Anterior cingulate cortex (tissue), 58 donors: ENCODE measurements at regions not wholly inside any gene's neighbourhood (a gene's known extent, or its start where the extent isn't known, plus 50 kb on each side); places are given as distances from the start of the nearest gene placed in this dataset.
"Not testable (repeated sequence)": the region's sequence is repeated elsewhere in the genome, so short reads cannot be mapped to it uniquely, and the experiment has no call there.

Experiments
- DNase-seq, 58 donors: peaks; one replicate each; lab custom pipeline; 2025; lab: John Stamatoyannopoulos, UW

DNA sequence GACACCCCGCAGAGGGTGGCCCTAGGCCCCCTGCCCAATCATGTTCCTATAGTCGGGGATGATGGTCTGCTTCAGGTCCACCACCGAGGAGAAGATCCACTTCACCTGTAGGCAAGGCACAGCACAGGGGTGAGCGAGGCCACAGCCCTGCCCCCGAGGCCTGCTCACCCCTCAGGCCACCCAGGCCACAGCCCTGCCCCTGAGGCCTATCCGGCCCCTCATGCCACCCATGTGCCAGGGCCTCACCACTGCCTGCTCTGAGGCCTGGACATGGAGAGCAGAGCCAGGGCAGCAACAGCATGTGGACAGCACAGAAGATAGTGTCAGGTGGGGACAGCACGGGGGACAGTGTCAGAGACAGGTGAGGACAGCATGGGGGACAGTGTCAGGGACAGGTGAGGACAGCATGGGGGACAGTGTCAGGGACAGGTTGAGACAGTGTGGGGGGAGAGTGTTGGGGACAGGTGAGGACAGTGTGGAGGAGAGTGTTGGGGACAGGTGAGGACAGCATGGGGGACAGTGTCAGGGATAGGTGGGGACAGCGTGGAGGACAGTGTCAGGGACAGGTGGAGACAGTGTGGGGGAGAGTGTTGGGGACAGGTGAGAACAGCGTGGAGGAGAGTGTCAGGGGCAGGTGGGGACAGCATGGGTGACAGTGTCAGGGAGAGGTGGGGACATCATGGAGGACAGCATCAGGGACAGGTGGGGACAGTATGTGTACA, 239.7 kb downstream of the TMEM121 start:
- DNase-seq = no peak

DNA sequence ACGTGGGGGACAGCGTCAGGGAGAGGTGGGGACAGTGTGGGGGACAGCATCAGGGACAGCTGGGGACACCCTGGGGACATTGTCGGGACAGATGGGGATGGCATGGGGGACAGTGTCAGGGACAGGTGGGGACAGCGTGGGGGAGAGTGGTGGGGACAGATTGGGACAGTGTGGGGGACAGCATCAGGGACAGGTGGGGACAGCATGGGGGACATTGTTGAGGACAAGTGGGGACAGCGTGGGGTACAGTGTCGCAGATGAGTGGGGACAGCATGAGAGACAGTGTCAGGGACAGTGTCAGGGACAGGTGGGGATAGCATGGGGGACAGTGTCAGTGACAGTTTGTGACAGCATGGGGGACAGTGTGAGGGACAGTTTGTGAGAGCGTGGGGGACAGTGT, 240.9 kb downstream of the TMEM121 start:
- no peak for DNase-seq

- DNase-seq = not testable (repeated sequence)
Observed at GRCh38 chr14:105768039-105768438, 241.7 kb downstream of the TMEM121 start.

- not testable (repeated sequence) for DNase-seq
Observed at GRCh38 chr14:105769061-105769730, 242.8 kb downstream of the TMEM121 start.

GRCh38 chr14:105770619-105771216, 244.3 kb downstream of the TMEM121 start:
- not testable (repeated sequence) for DNase-seq

- DNase-seq = not testable (repeated sequence)
Observed at GRCh38 chr14:105771261-105772226, 245.2 kb downstream of the TMEM121 start.

DNA sequence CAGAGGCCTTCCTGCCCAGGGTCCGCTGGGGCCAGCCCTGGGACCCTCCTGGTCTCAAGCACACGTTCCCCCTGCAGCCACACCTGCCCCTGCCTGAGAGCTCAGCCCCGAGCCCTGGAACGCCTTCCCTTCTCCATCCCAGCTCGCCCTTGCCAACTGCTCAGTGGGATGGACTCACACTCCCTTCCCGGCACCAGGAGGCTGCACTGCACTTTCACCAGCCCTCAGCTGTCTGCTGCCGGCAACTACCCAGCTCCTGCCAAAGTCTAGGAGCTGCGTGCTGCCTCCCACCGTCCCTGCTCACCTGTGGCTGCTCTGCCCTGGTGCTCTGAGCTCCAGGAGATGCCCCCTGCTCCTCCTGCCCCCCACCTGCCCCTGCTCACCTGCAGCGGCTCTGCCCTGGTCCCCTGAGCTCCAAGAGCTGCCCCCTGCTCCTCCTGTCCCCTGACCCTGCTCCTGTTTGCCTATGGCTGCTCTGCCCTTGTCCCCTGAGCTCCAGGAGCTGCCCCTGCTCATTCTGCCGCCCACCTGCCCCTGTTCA, 246.4 kb downstream of the TMEM121 start:
- DNase-seq = not testable (repeated sequence)

- DNase-seq = no peak
Observed at GRCh38 chr14:105773584-105773983, 247.2 kb downstream of the TMEM121 start.

DNA sequence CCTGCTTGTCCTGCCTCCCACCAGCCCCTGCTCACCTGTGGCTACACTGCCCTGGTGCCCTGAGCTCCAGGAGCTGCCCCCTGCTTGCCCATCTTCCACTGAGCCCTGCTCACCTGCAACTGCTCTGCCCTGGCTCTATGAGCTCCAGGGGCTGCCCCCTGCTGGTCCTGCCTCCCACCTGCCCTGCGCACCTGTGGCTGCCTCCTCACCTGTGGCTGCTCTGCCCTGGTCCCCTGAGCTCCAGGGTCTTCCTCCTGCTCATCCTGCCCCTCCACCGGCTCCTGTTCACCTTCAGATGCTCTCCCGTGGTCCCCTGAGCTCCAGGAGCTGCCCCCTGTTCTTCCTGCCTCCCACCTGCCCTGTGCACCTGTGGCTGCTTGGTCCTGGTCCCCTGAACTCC, 247.6 kb downstream of the TMEM121 start:
- no peak for DNase-seq

GRCh38 chr14:105774585-105775348, 248.4 kb downstream of the TMEM121 start:
- not testable (repeated sequence) for DNase-seq

DNA sequence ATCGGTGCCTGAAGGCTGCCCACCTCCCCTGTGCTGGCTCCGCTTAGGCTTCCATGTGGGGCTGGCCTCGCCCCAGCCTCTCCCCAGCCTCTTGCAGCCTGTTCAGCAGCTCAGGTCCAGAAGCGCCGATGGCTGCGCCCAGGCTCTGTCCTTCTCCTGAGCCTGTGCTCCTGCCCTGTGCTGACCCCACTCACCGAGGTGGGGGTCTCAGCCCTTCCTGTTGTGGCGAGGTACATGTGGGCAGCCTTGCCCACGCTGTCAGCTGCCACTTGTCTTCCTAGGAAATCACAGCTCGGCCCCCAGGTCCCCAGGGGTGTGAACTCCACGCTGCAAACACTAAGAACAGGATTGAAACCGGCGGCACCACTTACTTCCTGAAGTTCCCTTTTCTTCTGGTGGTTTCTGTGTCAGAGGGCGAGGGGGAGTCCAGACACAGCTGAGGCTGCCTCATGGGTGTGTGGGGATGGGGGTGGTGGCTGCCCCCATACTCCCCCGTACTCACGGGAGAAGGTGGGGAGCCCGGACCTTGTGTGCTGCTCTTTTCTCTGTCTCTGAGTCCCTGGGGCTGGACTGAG, 249.1 kb downstream of the TMEM121 start:
- not testable (repeated sequence) for DNase-seq

DNA sequence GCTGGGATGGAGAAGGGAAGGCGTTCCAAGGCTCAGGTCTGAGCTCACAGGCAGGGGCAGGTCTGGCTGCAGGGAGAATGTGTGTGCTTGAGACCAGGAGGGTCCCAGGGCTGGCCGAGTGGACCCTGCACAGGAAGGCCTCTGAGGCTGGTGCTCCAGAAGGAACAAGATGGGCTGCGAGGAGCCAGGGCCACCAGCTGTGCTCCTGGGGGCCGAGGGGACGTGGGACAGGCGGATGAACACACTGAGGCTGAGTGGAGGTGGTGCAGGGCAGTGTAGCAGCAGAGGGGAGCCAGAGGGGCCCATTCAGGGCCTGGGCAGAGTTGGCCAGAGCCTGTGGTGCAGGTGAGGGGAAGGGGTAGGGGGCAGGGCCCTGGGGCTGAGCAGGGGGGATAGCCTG, 249.7 kb downstream of the TMEM121 start:
- DNase-seq = not testable (repeated sequence)

- no peak for DNase-seq
Observed at GRCh38 chr14:105776924-105777323, 250.5 kb downstream of the TMEM121 start.

- DNase-seq = no peak
Observed at GRCh38 chr14:105783707-105784106, 257.3 kb downstream of the TMEM121 start.

DNA sequence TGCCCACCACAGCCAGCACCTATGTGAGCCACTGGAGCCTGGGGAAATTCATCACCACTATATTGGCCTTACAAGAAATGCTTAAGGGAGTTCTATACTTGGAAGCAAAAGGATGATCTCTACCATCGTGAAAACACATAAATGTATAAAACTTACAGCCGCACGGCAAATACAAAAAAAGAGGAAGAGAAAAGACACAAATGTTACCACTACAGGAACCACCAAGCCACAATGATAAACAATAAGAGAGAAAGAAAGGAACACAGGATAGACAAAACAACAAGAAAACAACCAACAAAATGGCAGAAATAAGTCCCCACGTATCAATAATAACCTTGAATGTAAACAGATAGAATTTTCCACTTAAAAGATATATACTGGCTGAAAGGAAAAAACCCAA, 267.5 kb downstream of the TMEM121 start:
- DNase-seq = no peak

- no peak for DNase-seq
Observed at GRCh38 chr14:105797546-105797945, 271.2 kb downstream of the TMEM121 start.

DNA sequence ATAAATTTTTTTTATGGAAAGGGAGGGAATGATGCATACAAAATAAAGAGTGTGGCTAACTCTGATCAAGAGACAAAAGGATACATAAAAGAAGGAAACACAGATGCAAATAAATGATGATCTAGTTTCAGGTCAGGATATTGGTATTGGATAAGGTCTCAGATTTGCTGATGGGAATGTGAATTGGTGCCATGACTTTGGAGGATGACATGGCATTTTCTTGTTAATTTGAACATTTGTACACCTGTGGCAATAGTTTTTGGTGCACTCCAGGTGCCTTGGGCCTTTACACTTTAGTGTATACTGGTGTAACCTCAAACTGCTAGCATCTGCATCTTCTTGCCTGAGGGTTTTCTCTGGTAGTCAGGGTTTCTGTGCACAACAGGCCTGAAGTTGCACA, 279.3 kb downstream of the TMEM121 start:
- no peak for DNase-seq

GRCh38 chr14:105806568-105806967, 280.2 kb downstream of the TMEM121 start:
- no peak for DNase-seq
